HEK293 (cell line): ENCODE measurements at regions not wholly inside any gene's neighbourhood (a gene's known extent, or its start where the extent isn't known, plus 50 kb on each side); places are given as distances from the start of the nearest gene placed in this dataset.
A peak's percentile ranks its signal among the peaks of the same experiment; 100 is the strongest.

Experiments
- CTCF ChIA-PET: fragments of 350-600 bp; formaldehyde crosslinking; extraction: SDS; loops from one replicate; lab custom pipeline; 2021; ENCODE audit warnings: antibody characterized with exemption; lab: Yijun Ruan, JAX
- POLR2A ChIA-PET: fragments of 300-600 bp; formaldehyde crosslinking; extraction: SDS; loops from one replicate; lab custom pipeline; 2020; ENCODE audit warnings: antibody characterized with exemption, inconsistent platforms; lab: Yijun Ruan, JAX
- H3K27ac ChIP-seq: fragments of 200-500 bp; sonication (Bioruptor generic); 2 replicates; pipeline ENCODE4 v1.5.1; 2014; ENCODE audit warnings: low read depth, low read length, control low read depth, inconsistent platforms; ENCODE audit errors: extremely low read depth
- H3K36me3 ChIP-seq, 2 experiments: fragments of 200-500 bp in 1 of 2; sonication (Bioruptor generic) in 1 of 2; 1 replicate in 1 of 2; 2 replicates in 1 of 2; pipeline ENCODE4 v1.5.1; 2014 to 2017; ENCODE audit warnings: inconsistent platforms in 2 of 2, low read length in 2 of 2; ENCODE audit not compliant: control insufficient read depth in 2 of 2, insufficient read depth in 1 of 2
- H3K4me1 ChIP-seq: fragments of 200-500 bp; sonication (Bioruptor generic); 2 replicates; pipeline ENCODE4 v1.5.1; 2014; ENCODE audit warnings: mild to moderate bottlenecking, low read length, inconsistent platforms; ENCODE audit not compliant: control insufficient read depth, insufficient read depth
- H3K4me3 ChIP-seq: 2 replicates; pipeline ENCODE4 v1.5.1; 2011; ENCODE audit warnings: low read depth, mild to moderate bottlenecking, control low read depth, low read length, moderate library complexity
- H3K9me3 ChIP-seq: fragments of 200-500 bp; sonication (Bioruptor generic); 2 replicates; pipeline ENCODE4 v1.5.1; 2014; ENCODE audit warnings: low read depth, low read length, inconsistent platforms; ENCODE audit not compliant: control insufficient read depth, insufficient read depth
- GLIS2 ChIP-seq: fragments of 450-650 bp; formaldehyde crosslinking; IDR thresholded peaks from 2 replicates; pipeline ENCODE4 v1.5.1; 2016; ENCODE audit warnings: missing biosample characterization, missing genetic modification characterization
- KLF9 ChIP-seq: fragments of 450-650 bp; formaldehyde crosslinking; IDR thresholded peaks from 2 replicates; pipeline ENCODE4 v1.5.1; 2016; ENCODE audit warnings: missing biosample characterization, missing genetic modification characterization, low read depth
- MZF1 ChIP-seq: fragments of 450-650 bp; formaldehyde crosslinking; IDR thresholded peaks from 2 replicates; pipeline ENCODE4 v1.5.1; 2017; ENCODE audit warnings: missing biosample characterization, missing genetic modification characterization, borderline replicate concordance
- PRDM2 ChIP-seq: fragments of 450-650 bp; formaldehyde crosslinking; IDR thresholded peaks from 2 replicates; pipeline ENCODE4 v1.5.1; 2016; ENCODE audit warnings: missing biosample characterization, missing genetic modification characterization, borderline replicate concordance
- SCRT2 ChIP-seq: fragments of 450-650 bp; formaldehyde crosslinking; IDR thresholded peaks from 2 replicates; pipeline ENCODE4 v1.5.1; 2016; ENCODE audit warnings: missing biosample characterization, missing genetic modification characterization
- YY2 ChIP-seq: fragments of 450-650 bp; formaldehyde crosslinking; IDR thresholded peaks from 2 replicates; pipeline ENCODE4 v1.5.1; 2016; ENCODE audit warnings: missing biosample characterization, missing genetic modification characterization
- ZBTB20 ChIP-seq: fragments of 450-650 bp; formaldehyde crosslinking; IDR thresholded peaks from 2 replicates; pipeline ENCODE4 v1.5.1; 2016; ENCODE audit warnings: missing biosample characterization, missing genetic modification characterization
- ZBTB26 ChIP-seq: fragments of 450-650 bp; formaldehyde crosslinking; optimal IDR thresholded peaks from 2 replicates; pipeline ENCODE3; 2016; ENCODE audit warnings: missing biosample characterization, mild to moderate bottlenecking, missing genetic modification characterization
- ZBTB7A ChIP-seq: fragments of 450-650 bp; formaldehyde crosslinking; IDR thresholded peaks from 2 replicates; pipeline ENCODE4 v1.5.1; 2016; ENCODE audit warnings: low read depth, missing biosample characterization, missing genetic modification characterization
- ZFP3 ChIP-seq: fragments of 450-650 bp; formaldehyde crosslinking; IDR thresholded peaks from 2 replicates; pipeline ENCODE4 v1.5.1; 2016; ENCODE audit warnings: low read depth, missing biosample characterization, missing genetic modification characterization
- ZNF138 ChIP-seq: fragments of 450-650 bp; formaldehyde crosslinking; IDR thresholded peaks from 2 replicates; pipeline ENCODE4 v1.5.1; 2016; ENCODE audit warnings: missing biosample characterization, missing genetic modification characterization, borderline replicate concordance
- ZNF18 ChIP-seq: fragments of 450-650 bp; formaldehyde crosslinking; IDR thresholded peaks from 2 replicates; pipeline ENCODE4 v1.5.1; 2016; ENCODE audit warnings: missing biosample characterization, missing genetic modification characterization
- ZNF221 ChIP-seq: fragments of 450-650 bp; formaldehyde crosslinking; IDR thresholded peaks from 2 replicates; pipeline ENCODE4 v1.5.1; 2017; ENCODE audit warnings: missing biosample characterization, missing genetic modification characterization, borderline replicate concordance
- ZNF24 ChIP-seq: fragments of 450-650 bp; formaldehyde crosslinking; IDR thresholded peaks from 2 replicates; pipeline ENCODE4 v1.5.1; 2016; ENCODE audit warnings: missing biosample characterization, missing genetic modification characterization
- ZNF248 ChIP-seq: fragments of 450-650 bp; formaldehyde crosslinking; IDR thresholded peaks from 2 replicates; pipeline ENCODE4 v1.5.1; 2017; ENCODE audit warnings: missing biosample characterization, missing genetic modification characterization
- ZNF274 ChIP-seq, 2 experiments: fragments of 200-500 bp in 1 of 2; fragments of 450-650 bp in 1 of 2; sonication (Bioruptor generic) in 1 of 2; formaldehyde crosslinking in 1 of 2; IDR thresholded peaks; 2 replicates each; pipeline versions ENCODE4 v1.5.1 to v1.6.1; 2014 to 2016; ENCODE audit warnings: borderline replicate concordance in 1 of 2, inconsistent platforms in 1 of 2, low read length in 1 of 2, missing biosample characterization in 1 of 2, missing genetic modification characterization in 1 of 2
- ZNF280D ChIP-seq: fragments of 450-650 bp; formaldehyde crosslinking; IDR thresholded peaks from 2 replicates; pipeline ENCODE4 v1.5.1; 2016; ENCODE audit warnings: missing biosample characterization, missing genetic modification characterization
- ZNF311 ChIP-seq: fragments of 450-650 bp; formaldehyde crosslinking; IDR thresholded peaks from 2 replicates; pipeline ENCODE4 v1.5.1; 2017; ENCODE audit warnings: missing biosample characterization, missing genetic modification characterization, borderline replicate concordance
- ZNF350 ChIP-seq: fragments of 450-650 bp; formaldehyde crosslinking; IDR thresholded peaks from 2 replicates; pipeline ENCODE4 v1.5.0; 2017; ENCODE audit warnings: missing biosample characterization, mild to moderate bottlenecking, missing genetic modification characterization
- ZNF354C ChIP-seq: fragments of 450-650 bp; formaldehyde crosslinking; IDR thresholded peaks from 2 replicates; pipeline ENCODE4 v1.5.1; 2016; ENCODE audit warnings: missing biosample characterization, missing genetic modification characterization, low read depth, borderline replicate concordance
- ZNF449 ChIP-seq: fragments of 450-650 bp; formaldehyde crosslinking; IDR thresholded peaks from 2 replicates; pipeline ENCODE4 v1.5.1; 2017; ENCODE audit warnings: missing biosample characterization, mild to moderate bottlenecking, missing genetic modification characterization, moderate library complexity
- ZNF548 ChIP-seq: fragments of 450-650 bp; formaldehyde crosslinking; IDR thresholded peaks from 2 replicates; pipeline ENCODE4 v1.5.1; 2016; ENCODE audit warnings: missing biosample characterization, missing genetic modification characterization
- ZNF76 ChIP-seq: fragments of 450-650 bp; formaldehyde crosslinking; IDR thresholded peaks from 2 replicates; pipeline ENCODE4; 2016; ENCODE audit warnings: low read depth, missing biosample characterization, missing genetic modification characterization, borderline replicate concordance
- ZNF777 ChIP-seq: fragments of 450-650 bp; formaldehyde crosslinking; IDR thresholded peaks from 2 replicates; pipeline ENCODE4 v1.5.1; 2017; ENCODE audit warnings: missing biosample characterization, missing genetic modification characterization, borderline replicate concordance
- ZXDB ChIP-seq: fragments of 450-650 bp; formaldehyde crosslinking; IDR thresholded peaks from 2 replicates; pipeline ENCODE4 v1.5.1; 2016; ENCODE audit warnings: missing biosample characterization, missing genetic modification characterization

GRCh38 chr12:107864235-107864634 is 89.7 kb downstream of the ASCL4 start:
- Histone ChIP-seq H3K36me3 (no peaks in the 10 kb centered on the region), H3K27ac (no peak overlapping the region), H3K4me1 (no peaks in the 10 kb centered on the region), H3K4me3 (peak overlapping the region; percentile 36), H3K9me3 (no peaks in the 10 kb centered on the region)
- ChIA-PET POLR2A (interaction anchor here (0.8 kb wide), 1 partner anchor 88 kb away, joined by 4 read pairs; no protein-coding TSS in a partner anchor), CTCF (interaction anchor here (1.3 kb wide), 1 partner anchor 27 kb away, joined by 3 read pairs; no protein-coding TSS in a partner anchor)
- TF ChIP-seq ZBTB7A (tag by site-specific recombination), result no peak
- TF ChIP-seq ZXDB (tag by site-specific recombination), result no peak
- TF ChIP-seq ZBTB26 (tag by site-specific recombination), result peak; percentile 80
- no peak for TF ChIP-seq ZNF280D
- no peak for TF ChIP-seq ZNF76 (tag by site-specific recombination)
- no peak for TF ChIP-seq PRDM2 (tag by site-specific recombination)
- TF ChIP-seq ZNF18 (tag by site-specific recombination), result no peak
- TF ChIP-seq ZNF24 (tag by site-specific recombination), result no peak
- TF ChIP-seq ZNF350 (tag by site-specific recombination), result no peak
- no peak for TF ChIP-seq ZFP3 (tag by site-specific recombination)
- no peak for TF ChIP-seq ZNF777 (tag by site-specific recombination)
- TF ChIP-seq ZNF449 (tag by site-specific recombination), result 0 out of 2 replicates have a peak, but pooled peaks have one; percentile 37
- peak; percentile 64 for TF ChIP-seq ZBTB20 (tag by site-specific recombination)
- no peak for TF ChIP-seq ZNF221
- no peak for TF ChIP-seq ZNF138 (tag by site-specific recombination)
- TF ChIP-seq ZNF274 (IDR thresholded peaks at IDR 0.05; ENCODE audit: low read length), result no peak
- TF ChIP-seq ZNF274 (tag by site-specific recombination; IDR thresholded peaks at IDR 0.05; ENCODE audit: borderline replicate concordance), result no peak
- no peak for TF ChIP-seq ZNF548 (tag by site-specific recombination)
- TF ChIP-seq SCRT2 (tag by site-specific recombination), result no peak
- no peak for TF ChIP-seq KLF9 (tag by site-specific recombination)
- TF ChIP-seq ZNF354C (tag by site-specific recombination), result no peak
- TF ChIP-seq ZNF311, result no peak
- TF ChIP-seq GLIS2, result no peak
- no peak for TF ChIP-seq YY2 (tag by site-specific recombination)
- TF ChIP-seq ZNF248 (tag by site-specific recombination), result no peak
- no peak for TF ChIP-seq MZF1
